ENCODE measurements at regions not wholly inside any gene's neighbourhood (a gene's known extent, or its start where the extent isn't known, plus 50 kb on each side); places are given as distances from the start of the nearest gene placed in this dataset.

DNA sequence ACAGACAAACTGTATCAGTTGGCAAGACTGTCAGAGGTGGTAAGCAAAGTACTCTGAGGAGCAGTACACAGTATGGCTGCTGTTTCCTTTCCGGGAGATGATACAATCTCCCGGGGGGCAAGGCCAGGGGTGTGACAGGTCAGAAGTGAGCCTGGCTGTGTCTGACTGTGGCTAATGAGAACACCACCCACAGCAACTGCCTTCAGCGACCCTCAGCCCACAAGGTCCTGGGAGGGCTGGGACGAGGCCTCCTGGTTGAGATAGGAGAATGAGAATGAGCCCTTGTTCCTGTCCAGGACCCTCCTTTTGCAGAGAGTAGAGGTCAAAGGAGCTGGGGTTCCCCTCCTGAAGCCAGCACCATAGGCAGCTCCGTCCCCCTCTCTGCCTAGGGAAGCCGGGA lies 421.7 kb downstream of the TCERG1L start:
- H3K4me3 ChIP-seq: no peak overlapping the region
- no peak overlapping the region for H3K4me2 ChIP-seq
- ChIA-PET POLR2A (no interaction called here), CTCF (no interaction called here)
- DNase-seq (ENCODE audit: low read depth in 1 of 2, low spot score in 1 of 2) (no peak), ATAC-seq (no peak), FAIRE-seq (no peak)
- no peaks in the 10 kb centered on the region for H3K4me1 ChIP-seq
- WGBS (ENCODE audit: missing lambda C conversion rate): 4% methylated on average over 6 of the region's 6 CpGs
- no peak for TF ChIP-seq FOSL2 (IDR thresholded peaks at IDR 0.05)
- no peak for TF ChIP-seq FOSL2 (CRISPR knock-in tag; IDR thresholded peaks at IDR 0.05)
- no peak for TF ChIP-seq JUN (IDR thresholded peaks at IDR 0.05)
- H3K9me3 ChIP-seq: no peaks in the 10 kb centered on the region
- H3K27ac ChIP-seq: no peak overlapping the region

DNA sequence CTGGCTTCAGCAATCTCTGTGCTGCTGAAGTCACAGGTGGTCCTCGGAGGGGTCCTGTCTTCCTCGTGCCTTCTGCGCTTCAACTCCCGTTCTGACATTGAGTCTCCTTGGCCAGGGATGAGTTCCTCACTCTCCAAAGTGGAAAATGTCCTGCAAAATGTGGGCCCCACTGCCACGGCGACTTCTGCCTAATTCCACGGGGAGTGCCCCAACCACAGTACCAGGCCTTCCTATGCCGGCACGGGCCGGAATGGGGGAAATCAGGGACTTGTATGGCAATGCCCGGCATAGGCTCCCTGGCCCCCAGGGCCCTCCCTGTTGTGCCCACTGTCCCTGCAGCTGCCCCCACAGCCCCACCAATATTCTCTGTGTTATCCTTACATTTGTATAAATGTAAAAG lies 420.5 kb downstream of the TCERG1L start:
- 11% methylated on average over 10 of the region's 11 CpGs for WGBS (ENCODE audit: missing lambda C conversion rate)
- CTCF ChIA-PET: no interaction called here
- ATAC-seq (no peak), DNase-seq (ENCODE audit: low read depth in 1 of 2, low spot score in 1 of 2) (no peak), FAIRE-seq (no peak)
- Histone ChIP-seq H3K4me3 (no peak overlapping the region), H3K9me3 (no peaks in the 10 kb centered on the region), H3K27ac (no peak overlapping the region), H3K4me1 (no peaks in the 10 kb centered on the region), H3K4me2 (no peak overlapping the region)
- TF ChIP-seq CBX8 (IDR thresholded peaks at IDR 0.05): no peak
- no peak for TF ChIP-seq GATA3 (IDR thresholded peaks at IDR 0.05; ENCODE audit: borderline replicate concordance)
- TF ChIP-seq HEYL (CRISPR knock-in tag; IDR thresholded peaks at IDR 0.05): no peak
- TF ChIP-seq HOXA7 (CRISPR knock-in tag; IDR thresholded peaks at IDR 0.05): no peak
- no peak for TF ChIP-seq PBX3 (IDR thresholded peaks at IDR 0.05)
- no peak for TF ChIP-seq EP300 (IDR thresholded peaks at IDR 0.05)
- no peak for TF ChIP-seq NR3C1 (IDR thresholded peaks at IDR 0.05)
- no peak for TF ChIP-seq EHMT2 (IDR thresholded peaks at IDR 0.05; ENCODE audit: low read depth)
- TF ChIP-seq ZNF302 (CRISPR knock-in tag; IDR thresholded peaks at IDR 0.05): no peak
- TF ChIP-seq HOXB5 (CRISPR knock-in tag; IDR thresholded peaks at IDR 0.05): no peak
- no peak for TF ChIP-seq RCOR1 (IDR thresholded peaks at IDR 0.05; ENCODE audit: low read depth, low read length)
- TF ChIP-seq CEBPB (IDR thresholded peaks at IDR 0.05): no peak
- POLR2A ChIA-PET: no interaction called here

DNA sequence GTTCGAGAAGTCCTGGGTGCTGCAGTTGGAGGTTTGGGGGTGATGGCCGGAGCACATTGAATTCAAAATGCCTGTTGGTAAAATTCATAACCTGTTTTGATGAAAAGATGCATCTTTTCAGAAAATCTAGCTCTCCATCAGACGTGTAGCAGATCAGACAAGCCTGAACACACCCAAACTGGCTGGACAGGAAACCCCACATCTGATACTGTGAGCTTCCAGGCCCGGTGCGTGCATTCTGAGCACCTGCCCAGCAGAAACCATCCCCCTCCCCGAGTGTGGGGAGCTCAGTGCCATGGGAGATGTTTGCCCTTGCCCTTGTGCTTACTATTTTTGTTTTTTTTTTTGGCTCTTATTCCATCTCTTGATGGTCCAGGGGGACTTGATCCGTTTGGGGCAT lies 417.1 kb downstream of the TCERG1L start:
- Histone ChIP-seq H3K9me3 (no peaks in the 10 kb centered on the region), H3K27ac (no peak overlapping the region), H3K4me1 (no peaks in the 10 kb centered on the region), H3K4me2 (no peak overlapping the region), H3K4me3 (no peak overlapping the region)
- ATAC-seq (no peak), DNase-seq (ENCODE audit: low read depth in 1 of 2, low spot score in 1 of 2) (no peak), FAIRE-seq (no peak)
- POLR2A ChIA-PET: no interaction called here
- TF ChIP-seq CHD2 (IDR thresholded peaks at IDR 0.05; ENCODE audit: low read length, partially characterized antibody) (no peak), HOXB13 (CRISPR knock-in tag; IDR thresholded peaks at IDR 0.05; ENCODE audit: low read depth) (no peak), RAD21 (conservative IDR thresholded peaks at IDR 0.05 in 1 of 2, IDR thresholded peaks at IDR 0.05 in 1 of 2) (no peak), POLR2AphosphoS2 (conservative IDR thresholded peaks at IDR 0.05; ENCODE audit: low read length) (no peak)
- WGBS (ENCODE audit: missing lambda C conversion rate): 18% methylated on average over 7 of the region's 7 CpGs
- CTCF ChIA-PET: interaction anchor here (0.8 kb wide), 1 partner anchor 1584 kb away, joined by 4 read pairs; no protein-coding TSS in a partner anchor

DNA sequence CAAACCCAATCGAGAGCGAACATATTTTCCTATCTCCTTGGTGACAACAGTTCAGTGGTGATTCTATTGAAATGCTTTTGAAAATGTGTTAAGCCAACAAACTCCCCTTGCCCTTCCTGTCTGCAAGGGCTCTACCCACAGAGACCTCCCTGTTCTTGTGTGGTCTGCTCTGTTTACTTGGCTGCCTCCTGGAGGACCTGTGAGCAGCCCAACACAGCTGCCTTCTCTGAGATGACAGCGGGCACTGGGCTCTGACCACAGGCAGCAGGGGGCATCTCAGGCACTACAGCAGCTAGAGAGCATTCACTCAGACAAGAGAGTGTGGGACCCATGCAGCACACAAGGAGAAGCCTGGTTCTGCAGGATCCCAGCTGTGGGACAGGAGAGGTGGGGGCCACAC lies 416.4 kb downstream of the TCERG1L start:
- TF ChIP-seq ZSCAN20 (CRISPR knock-in tag; IDR thresholded peaks at IDR 0.05) (no peak), RARB (CRISPR knock-in tag; IDR thresholded peaks at IDR 0.05) (no peak), RNF2 (IDR thresholded peaks at IDR 0.05; ENCODE audit: borderline replicate concordance, low read depth) (no peak), RFX5 (IDR thresholded peaks at IDR 0.05) (no peak), CBX8 (IDR thresholded peaks at IDR 0.05) (no peak)
- TF ChIP-seq, protein P1, sequence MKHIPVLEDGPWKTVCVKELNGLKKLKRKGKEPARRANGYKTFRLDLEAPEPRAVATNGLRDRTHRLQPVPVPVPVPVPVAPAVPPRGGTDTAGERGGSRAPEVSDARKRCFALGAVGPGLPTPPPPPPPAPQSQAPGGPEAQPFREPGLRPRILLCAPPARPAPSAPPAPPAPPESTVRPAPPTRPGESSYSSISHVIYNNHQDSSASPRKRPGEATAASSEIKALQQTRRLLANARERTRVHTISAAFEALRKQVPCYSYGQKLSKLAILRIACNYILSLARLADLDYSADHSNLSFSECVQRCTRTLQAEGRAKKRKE (CRISPR knock-in tag; IDR thresholded peaks at IDR 0.05; ENCODE audit: low read depth): no peak
- CTCF ChIA-PET: no interaction called here
- POLR2A ChIA-PET: no interaction called here
- Histone ChIP-seq H3K27ac (no peak overlapping the region), H3K4me1 (no peaks in the 10 kb centered on the region), H3K9me3 (no peaks in the 10 kb centered on the region), H3K4me3 (no peak overlapping the region), H3K4me2 (no peak overlapping the region)
- DNase-seq (ENCODE audit: low read depth in 1 of 2, low spot score in 1 of 2) (no peak), ATAC-seq (no peak), FAIRE-seq (no peak)
- 0% methylated on average over 2 of the region's 3 CpGs for WGBS (ENCODE audit: missing lambda C conversion rate)

Data from A549 (cell line).